Keratinocyte (primary cell): ENCODE measurements at regions not wholly inside any gene's neighbourhood (a gene's known extent, or its start where the extent isn't known, plus 50 kb on each side); places are given as distances from the start of the nearest gene placed in this dataset.

ENCODE experiments used
- EZH2 ChIP-seq: IDR thresholded peaks from one replicate; pipeline ENCODE4 v1.6.1; 2012; ENCODE audit warnings: inconsistent platforms, mild to moderate bottlenecking, low read length, moderate library complexity
- TF ChIP-seq, protein P1 (sequence below), 3 experiments: IDR thresholded peaks in 1 of 3; conservative IDR thresholded peaks in 1 of 3; optimal IDR thresholded peaks in 1 of 3; 2 replicates in 2 of 3; 3 replicates in 1 of 3; pipeline versions ENCODE3 to v1.5.1; 2011; ENCODE audit warnings: low read length in 3 of 3, mild to moderate bottlenecking in 3 of 3, moderate library complexity in 2 of 3, control low read depth in 1 of 3, inconsistent platforms in 1 of 3; ENCODE audit not compliant: insufficient read depth in 2 of 3; ENCODE audit errors: extremely low read depth in 1 of 3

DNA sequence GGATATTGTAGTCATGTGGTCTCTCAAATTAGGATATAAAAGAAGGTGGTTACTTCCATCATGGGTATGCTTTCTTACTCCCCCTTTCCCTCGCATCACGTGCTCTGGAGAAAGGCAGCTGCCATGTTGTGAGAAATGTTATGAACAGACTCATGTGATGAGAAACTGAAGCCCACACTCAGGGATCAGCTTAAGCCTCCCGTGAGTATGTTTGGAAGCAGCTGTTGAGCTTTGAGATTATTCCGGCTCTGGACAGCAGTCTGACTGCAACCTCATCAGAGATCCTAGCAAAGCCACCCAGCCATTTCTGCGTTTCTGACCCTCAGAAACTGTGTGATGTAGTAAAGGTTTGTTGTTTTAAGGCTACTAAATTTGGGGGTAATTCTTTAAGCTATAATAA, 700.1 kb downstream of the ADCYAP1 start:
- TF ChIP-seq, protein P1, sequence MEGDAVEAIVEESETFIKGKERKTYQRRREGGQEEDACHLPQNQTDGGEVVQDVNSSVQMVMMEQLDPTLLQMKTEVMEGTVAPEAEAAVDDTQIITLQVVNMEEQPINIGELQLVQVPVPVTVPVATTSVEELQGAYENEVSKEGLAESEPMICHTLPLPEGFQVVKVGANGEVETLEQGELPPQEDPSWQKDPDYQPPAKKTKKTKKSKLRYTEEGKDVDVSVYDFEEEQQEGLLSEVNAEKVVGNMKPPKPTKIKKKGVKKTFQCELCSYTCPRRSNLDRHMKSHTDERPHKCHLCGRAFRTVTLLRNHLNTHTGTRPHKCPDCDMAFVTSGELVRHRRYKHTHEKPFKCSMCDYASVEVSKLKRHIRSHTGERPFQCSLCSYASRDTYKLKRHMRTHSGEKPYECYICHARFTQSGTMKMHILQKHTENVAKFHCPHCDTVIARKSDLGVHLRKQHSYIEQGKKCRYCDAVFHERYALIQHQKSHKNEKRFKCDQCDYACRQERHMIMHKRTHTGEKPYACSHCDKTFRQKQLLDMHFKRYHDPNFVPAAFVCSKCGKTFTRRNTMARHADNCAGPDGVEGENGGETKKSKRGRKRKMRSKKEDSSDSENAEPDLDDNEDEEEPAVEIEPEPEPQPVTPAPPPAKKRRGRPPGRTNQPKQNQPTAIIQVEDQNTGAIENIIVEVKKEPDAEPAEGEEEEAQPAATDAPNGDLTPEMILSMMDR (optimal IDR thresholded peaks at IDR 0.05 in 1 of 3, IDR thresholded peaks at IDR 0.05 in 1 of 3, conservative IDR thresholded peaks at IDR 0.05 in 1 of 3; ENCODE audit: extremely low read depth in 1 of 3, insufficient read depth in 2 of 3, low read length in 3 of 3), result no peak
- no peak for TF ChIP-seq EZH2
